ENCODE measurements at regions not wholly inside any gene's neighbourhood (a gene's known extent, or its start where the extent isn't known, plus 50 kb on each side); places are given as distances from the start of the nearest gene placed in this dataset.

GRCh38 chr4:31918891-31919290, 1198.7 kb downstream of the PCDH7 start:
- no peak for DNase-seq (ENCODE audit: low read depth in 1 of 2, low spot score in 1 of 2)
- ChIA-PET POLR2A (no interaction called here), CTCF (no interaction called here)
- no peak overlapping the region for H3K27ac ChIP-seq
- H3K9me3 ChIP-seq: no peaks in the 10 kb centered on the region
- no peak for FAIRE-seq
- H3K4me2 ChIP-seq: no peak overlapping the region
- no peaks in the 10 kb centered on the region for H3K4me1 ChIP-seq
- H3K4me3 ChIP-seq: no peak overlapping the region
- ATAC-seq: no peak
- TF ChIP-seq JUNB (IDR thresholded peaks at IDR 0.05) (no peak), HOXA7 (CRISPR knock-in tag; IDR thresholded peaks at IDR 0.05) (no peak), NFE2L2 (conservative IDR thresholded peaks at IDR 0.05; ENCODE audit: low read length) (no peak), ATOH8 (CRISPR knock-in tag; IDR thresholded peaks at IDR 0.05; ENCODE audit: low read depth) (no peak), EP300 (IDR thresholded peaks at IDR 0.05) (no peak), NPAS2 (CRISPR knock-in tag; IDR thresholded peaks at IDR 0.05; ENCODE audit: borderline replicate concordance) (no peak), HDAC2 (IDR thresholded peaks at IDR 0.05) (no peak), POLR2A (IDR thresholded peaks at IDR 0.05; ENCODE audit: low read length) (no peak), SREBF2 (IDR thresholded peaks at IDR 0.05) (no peak), TFCP2L1 (CRISPR knock-in tag; IDR thresholded peaks at IDR 0.05) (no peak), NR3C1 (IDR thresholded peaks at IDR 0.05) (no peak), RARB (CRISPR knock-in tag; IDR thresholded peaks at IDR 0.05) (no peak), USF2 (IDR thresholded peaks at IDR 0.05) (no peak), MAX (IDR thresholded peaks at IDR 0.05) (no peak), RAD21 (conservative IDR thresholded peaks at IDR 0.05 in 1 of 2, IDR thresholded peaks at IDR 0.05 in 1 of 2) (no peak), BCL3 (IDR thresholded peaks at IDR 0.05) (no peak), MAFK (IDR thresholded peaks at IDR 0.05; ENCODE audit: partially characterized antibody) (no peak)
- WGBS (ENCODE audit: missing lambda C conversion rate): 27% methylated on average over 5 of the region's 5 CpGs

GRCh38 chr4:31923634-31924033, 1203.5 kb downstream of the PCDH7 start:
- no peaks in the 10 kb centered on the region for H3K4me1 ChIP-seq
- no peak overlapping the region for H3K27ac ChIP-seq
- no peak overlapping the region for H3K4me2 ChIP-seq
- DNase-seq (ENCODE audit: low read depth in 1 of 2, low spot score in 1 of 2): no peak
- FAIRE-seq: no peak
- ChIA-PET CTCF (no interaction called here), POLR2A (no interaction called here)
- no peaks in the 10 kb centered on the region for H3K9me3 ChIP-seq
- WGBS (ENCODE audit: missing lambda C conversion rate): 84% methylated on average over 4 of the region's 4 CpGs
- no peak for ATAC-seq
- TF ChIP-seq HOXB5 (CRISPR knock-in tag; IDR thresholded peaks at IDR 0.05) (no peak), CEBPB (IDR thresholded peaks at IDR 0.05) (no peak), ELK1 (IDR thresholded peaks at IDR 0.05; ENCODE audit: low read depth, low read length) (no peak), BHLHE40 (IDR thresholded peaks at IDR 0.05; ENCODE audit: low read depth, low read length) (no peak), CHD2 (IDR thresholded peaks at IDR 0.05; ENCODE audit: low read length, partially characterized antibody) (no peak), TFCP2L1 (CRISPR knock-in tag; IDR thresholded peaks at IDR 0.05) (no peak), HOXB13 (CRISPR knock-in tag; IDR thresholded peaks at IDR 0.05; ENCODE audit: low read depth) (no peak), RCOR1 (IDR thresholded peaks at IDR 0.05; ENCODE audit: low read depth, low read length) (no peak), ZSCAN20 (CRISPR knock-in tag; IDR thresholded peaks at IDR 0.05) (no peak), SREBF2 (IDR thresholded peaks at IDR 0.05) (no peak), FOSL2 (IDR thresholded peaks at IDR 0.05) (no peak), FOSL2 (CRISPR knock-in tag; IDR thresholded peaks at IDR 0.05) (no peak), BCL3 (IDR thresholded peaks at IDR 0.05) (no peak), RAD21 (conservative IDR thresholded peaks at IDR 0.05 in 1 of 2, IDR thresholded peaks at IDR 0.05 in 1 of 2) (no peak)
- no peak overlapping the region for H3K4me3 ChIP-seq
